ENCODE measurements at regions not wholly inside any gene's neighbourhood (a gene's known extent, or its start where the extent isn't known, plus 50 kb on each side); places are given as distances from the start of the nearest gene placed in this dataset.

GRCh38 chr9:82923912-82924605 lies 138.9 kb downstream of the RASEF start:
- H3K9me3 ChIP-seq (ENCODE audit: insufficient read depth, low read length): no peaks in the 10 kb centered on the region
- H3K4me3 ChIP-seq (ENCODE audit: insufficient read depth, low read length, poor library complexity, severe bottlenecking): no peak overlapping the region
- no peak overlapping the region for H3K9ac ChIP-seq (ENCODE audit: low read length)
- no peaks in the 10 kb centered on the region for H3K36me3 ChIP-seq (ENCODE audit: low read length)
- H3K27ac ChIP-seq (ENCODE audit: low read depth, low read length): no peak overlapping the region
- H4K20me1 ChIP-seq (ENCODE audit: low read depth, low read length): no peaks in the 10 kb centered on the region
- TF ChIP-seq CTCF (IDR thresholded peaks at IDR 0.05; ENCODE audit: insufficient read depth, low read length, poor library complexity, severe bottlenecking) (no peak), EZH2phosphoT487 (conservative IDR thresholded peaks at IDR 0.05; ENCODE audit: low read length) (no peak)
- no peaks in the 10 kb centered on the region for H3K9me2 ChIP-seq (replicated peaks; ENCODE audit: insufficient read depth, low read length)
- H3K4me2 ChIP-seq (ENCODE audit: low read depth, low read length, poor library complexity, severe bottlenecking): no peak overlapping the region
- H3K79me2 ChIP-seq (ENCODE audit: insufficient read depth, low read length): no peaks in the 10 kb centered on the region
- no peaks in the 10 kb centered on the region for H3F3A ChIP-seq (ENCODE audit: insufficient read depth)
- H2AFZ ChIP-seq (ENCODE audit: low read depth, low read length, severe bottlenecking): no peak overlapping the region
- H3K27me3 ChIP-seq (ENCODE audit: low read length): no peaks in the 10 kb centered on the region
